ENCODE measurements at regions not wholly inside any gene's neighbourhood (a gene's known extent, or its start where the extent isn't known, plus 50 kb on each side); places are given as distances from the start of the nearest gene placed in this dataset.

DNA sequence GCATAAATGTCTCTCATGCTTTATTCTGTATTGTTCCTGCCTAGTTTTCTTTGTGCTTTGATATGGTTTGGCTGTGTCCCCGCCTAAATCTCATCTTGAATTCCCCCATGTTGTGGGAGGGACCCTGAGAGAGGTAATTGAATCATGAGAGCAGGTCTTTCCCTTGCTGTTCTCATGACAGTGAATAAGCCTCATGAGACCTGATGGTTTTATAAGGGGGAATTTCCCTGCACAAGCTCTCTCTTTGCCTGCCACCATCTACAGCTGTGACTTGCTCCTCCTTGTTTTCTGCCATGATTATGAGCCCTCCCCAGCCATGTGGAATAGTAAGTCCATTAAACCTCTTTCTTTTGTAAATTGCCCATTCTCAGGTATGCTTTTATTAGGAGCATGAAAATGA, 1596.6 kb downstream of the SI start:
- DNase-seq (ENCODE audit: low spot score) = peak; percentile 35
- H3K27ac ChIP-seq (ENCODE audit: low read depth, low read length, poor library complexity, severe bottlenecking) = peak overlapping the region; percentile 29
- TF ChIP-seq, protein P1, sequence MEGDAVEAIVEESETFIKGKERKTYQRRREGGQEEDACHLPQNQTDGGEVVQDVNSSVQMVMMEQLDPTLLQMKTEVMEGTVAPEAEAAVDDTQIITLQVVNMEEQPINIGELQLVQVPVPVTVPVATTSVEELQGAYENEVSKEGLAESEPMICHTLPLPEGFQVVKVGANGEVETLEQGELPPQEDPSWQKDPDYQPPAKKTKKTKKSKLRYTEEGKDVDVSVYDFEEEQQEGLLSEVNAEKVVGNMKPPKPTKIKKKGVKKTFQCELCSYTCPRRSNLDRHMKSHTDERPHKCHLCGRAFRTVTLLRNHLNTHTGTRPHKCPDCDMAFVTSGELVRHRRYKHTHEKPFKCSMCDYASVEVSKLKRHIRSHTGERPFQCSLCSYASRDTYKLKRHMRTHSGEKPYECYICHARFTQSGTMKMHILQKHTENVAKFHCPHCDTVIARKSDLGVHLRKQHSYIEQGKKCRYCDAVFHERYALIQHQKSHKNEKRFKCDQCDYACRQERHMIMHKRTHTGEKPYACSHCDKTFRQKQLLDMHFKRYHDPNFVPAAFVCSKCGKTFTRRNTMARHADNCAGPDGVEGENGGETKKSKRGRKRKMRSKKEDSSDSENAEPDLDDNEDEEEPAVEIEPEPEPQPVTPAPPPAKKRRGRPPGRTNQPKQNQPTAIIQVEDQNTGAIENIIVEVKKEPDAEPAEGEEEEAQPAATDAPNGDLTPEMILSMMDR (conservative IDR thresholded peaks at IDR 0.05; ENCODE audit: low read depth, low read length) = no peak
- no peak for TF ChIP-seq EZH2 (IDR thresholded peaks at IDR 0.05; ENCODE audit: borderline replicate concordance, low read depth, low read length, poor library complexity, severe bottlenecking)
- BruUV-seq (replicated peaks) = no TSS peak
- CTCF ChIA-PET = no interaction called here
- peaks cover 27% of the 10 kb centered on the region for H3K9me3 ChIP-seq (ENCODE audit: low read depth, low read length, poor library complexity, severe bottlenecking)
- no peak overlapping the region for H3K4me3 ChIP-seq (ENCODE audit: low read depth, low read length, poor library complexity, severe bottlenecking)
- H3K27me3 ChIP-seq (replicated peaks; ENCODE audit: insufficient read depth, low read depth, low read length, poor library complexity) = no peaks in the 10 kb centered on the region
- H3K36me3 ChIP-seq (ENCODE audit: insufficient read depth, low read length, poor library complexity, severe bottlenecking) = peaks cover 29% of the 10 kb centered on the region
- intact Hi-C loops (cut with micrococcal nuclease; ENCODE audit: unreplicated experiment) = no loop called here
- peaks cover 12% of the 10 kb centered on the region for H3K4me1 ChIP-seq (ENCODE audit: insufficient read depth, low read length, poor library complexity, severe bottlenecking)
- POLR2A ChIA-PET (ENCODE audit: low non-redundant PET) = no interaction called here

DNA sequence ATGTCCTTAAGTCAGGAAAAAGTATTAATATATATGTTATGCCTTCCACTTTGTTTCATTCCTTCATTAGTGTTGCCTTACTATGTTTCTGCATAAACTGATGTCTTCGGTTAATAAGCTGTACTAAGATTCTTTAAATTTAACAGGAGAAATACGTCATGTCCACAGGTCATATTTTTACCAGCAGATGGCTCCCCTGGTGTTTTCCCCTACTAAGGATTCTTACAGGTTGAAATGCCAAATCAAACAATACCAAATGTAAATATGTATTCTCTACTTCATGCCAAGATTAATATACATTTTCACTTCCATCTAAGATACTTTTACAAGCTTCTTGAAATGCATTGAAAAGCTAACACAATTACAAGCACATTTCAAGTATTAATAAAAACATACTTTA, 1602.1 kb downstream of the SI start:
- DNase-seq (ENCODE audit: low spot score) = peak; percentile 82
- H3K27ac ChIP-seq (ENCODE audit: low read depth, low read length, poor library complexity, severe bottlenecking) = peak overlapping the region; percentile 82
- H3K4me3 ChIP-seq (ENCODE audit: low read depth, low read length, poor library complexity, severe bottlenecking) = peak overlapping the region; percentile 21
- H3K4me1 ChIP-seq (ENCODE audit: insufficient read depth, low read length, poor library complexity, severe bottlenecking) = peaks cover 24% of the 10 kb centered on the region
- peaks cover 40% of the 10 kb centered on the region for H3K36me3 ChIP-seq (ENCODE audit: insufficient read depth, low read length, poor library complexity, severe bottlenecking)
- H3K9me3 ChIP-seq (ENCODE audit: low read depth, low read length, poor library complexity, severe bottlenecking) = peaks cover 20% of the 10 kb centered on the region
- CTCF ChIA-PET = no interaction called here
- TF ChIP-seq, protein P1 (conservative IDR thresholded peaks at IDR 0.05; ENCODE audit: low read depth, low read length) = peak; percentile 65
- TF ChIP-seq EZH2 (IDR thresholded peaks at IDR 0.05; ENCODE audit: borderline replicate concordance, low read depth, low read length, poor library complexity, severe bottlenecking) = no peak
- no TSS peak for BruUV-seq (replicated peaks)
- POLR2A ChIA-PET (ENCODE audit: low non-redundant PET) = no interaction called here
- H3K27me3 ChIP-seq (replicated peaks; ENCODE audit: insufficient read depth, low read depth, low read length, poor library complexity) = no peaks in the 10 kb centered on the region
- intact Hi-C loops (cut with micrococcal nuclease; ENCODE audit: unreplicated experiment) = loop anchor here (5.0 to 10.0 kb wide), 2 partner anchors 479 to 1711 kb away; no protein-coding TSS in a partner anchor

DNA sequence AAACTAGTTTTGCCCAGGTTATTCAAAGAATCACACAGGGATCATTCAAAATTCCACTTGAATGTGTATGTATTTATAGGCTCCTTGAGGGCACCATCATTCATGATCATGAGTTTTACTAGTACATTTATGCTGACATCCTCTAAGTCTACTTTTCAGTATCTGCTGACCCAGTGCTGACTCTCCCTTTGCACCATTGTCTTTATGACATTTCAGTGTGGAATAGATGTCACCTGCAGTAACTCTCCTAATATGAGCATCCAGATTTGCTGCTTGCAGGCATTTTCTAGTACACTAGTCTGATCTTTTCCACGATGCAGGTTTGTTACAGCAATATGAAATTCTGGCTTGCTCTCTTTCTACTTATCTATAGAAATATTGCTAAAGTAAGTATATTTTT, 1603.5 kb downstream of the SI start:
- ChIA-PET POLR2A (ENCODE audit: low non-redundant PET) (no interaction called here), CTCF (no interaction called here)
- Histone ChIP-seq H3K36me3 (ENCODE audit: insufficient read depth, low read length, poor library complexity, severe bottlenecking) (peaks cover 30% of the 10 kb centered on the region), H3K4me1 (ENCODE audit: insufficient read depth, low read length, poor library complexity, severe bottlenecking) (peaks cover 32% of the 10 kb centered on the region), H3K27me3 (replicated peaks; ENCODE audit: insufficient read depth, low read depth, low read length, poor library complexity) (no peaks in the 10 kb centered on the region), H3K4me3 (ENCODE audit: low read depth, low read length, poor library complexity, severe bottlenecking) (peak overlapping the region; percentile 29), H3K27ac (ENCODE audit: low read depth, low read length, poor library complexity, severe bottlenecking) (peak overlapping the region; percentile 82), H3K9me3 (ENCODE audit: low read depth, low read length, poor library complexity, severe bottlenecking) (peaks cover 12% of the 10 kb centered on the region)
- no TSS peak for BruUV-seq (replicated peaks)
- peak; percentile 50 for DNase-seq (ENCODE audit: low spot score)
- TF ChIP-seq EZH2 (IDR thresholded peaks at IDR 0.05; ENCODE audit: borderline replicate concordance, low read depth, low read length, poor library complexity, severe bottlenecking) = no peak
- TF ChIP-seq, protein P1 (conservative IDR thresholded peaks at IDR 0.05; ENCODE audit: low read depth, low read length) = no peak
- intact Hi-C loops (cut with micrococcal nuclease; ENCODE audit: unreplicated experiment) = loop anchor here (5.0 to 10.0 kb wide), 2 partner anchors 480 to 1713 kb away; no protein-coding TSS in a partner anchor

Data from A673 (cell line).